GM19395 (cell line): ENCODE measurements at regions not wholly inside any gene's neighbourhood (a gene's known extent, or its start where the extent isn't known, plus 50 kb on each side); places are given as distances from the start of the nearest gene placed in this dataset.

Experiments
- ATAC-seq: cut with Tn5 transposase; IDR thresholded peaks from one replicate; pipeline ENCODE4 v1.9.1; 2021; ENCODE audit warnings: mild to moderate bottlenecking, moderate library complexity; ENCODE audit not compliant: unreplicated experiment

- ATAC-seq: no peak
Measured at GRCh38 chr7:47639495-47640110, 57.7 kb upstream of the TNS3 start.

- no peak for ATAC-seq
Measured at GRCh38 chr7:47638679-47639315, 56.9 kb upstream of the TNS3 start.

GRCh38 chr7:47636433-47637175 is 54.7 kb upstream of the TNS3 start:
- ATAC-seq: no peak

DNA sequence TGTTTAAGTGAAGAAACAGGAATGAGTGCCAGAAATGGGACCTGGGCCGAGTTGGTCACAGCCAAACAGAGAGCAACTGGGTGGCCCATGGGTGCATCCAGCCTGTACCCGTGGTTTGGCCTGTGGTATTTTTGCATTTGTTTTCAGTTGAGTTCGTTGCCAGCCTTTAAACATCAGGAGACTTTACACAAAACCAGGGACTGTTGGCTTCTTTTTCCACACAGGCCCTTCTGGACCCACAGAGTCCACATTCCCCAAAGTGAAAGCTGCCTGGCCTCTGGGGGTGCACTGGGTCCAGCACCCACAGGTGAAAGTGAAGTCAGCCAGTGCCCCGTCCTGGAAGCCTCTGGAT is 54.1 kb upstream of the TNS3 start:
- ATAC-seq: no peak

DNA sequence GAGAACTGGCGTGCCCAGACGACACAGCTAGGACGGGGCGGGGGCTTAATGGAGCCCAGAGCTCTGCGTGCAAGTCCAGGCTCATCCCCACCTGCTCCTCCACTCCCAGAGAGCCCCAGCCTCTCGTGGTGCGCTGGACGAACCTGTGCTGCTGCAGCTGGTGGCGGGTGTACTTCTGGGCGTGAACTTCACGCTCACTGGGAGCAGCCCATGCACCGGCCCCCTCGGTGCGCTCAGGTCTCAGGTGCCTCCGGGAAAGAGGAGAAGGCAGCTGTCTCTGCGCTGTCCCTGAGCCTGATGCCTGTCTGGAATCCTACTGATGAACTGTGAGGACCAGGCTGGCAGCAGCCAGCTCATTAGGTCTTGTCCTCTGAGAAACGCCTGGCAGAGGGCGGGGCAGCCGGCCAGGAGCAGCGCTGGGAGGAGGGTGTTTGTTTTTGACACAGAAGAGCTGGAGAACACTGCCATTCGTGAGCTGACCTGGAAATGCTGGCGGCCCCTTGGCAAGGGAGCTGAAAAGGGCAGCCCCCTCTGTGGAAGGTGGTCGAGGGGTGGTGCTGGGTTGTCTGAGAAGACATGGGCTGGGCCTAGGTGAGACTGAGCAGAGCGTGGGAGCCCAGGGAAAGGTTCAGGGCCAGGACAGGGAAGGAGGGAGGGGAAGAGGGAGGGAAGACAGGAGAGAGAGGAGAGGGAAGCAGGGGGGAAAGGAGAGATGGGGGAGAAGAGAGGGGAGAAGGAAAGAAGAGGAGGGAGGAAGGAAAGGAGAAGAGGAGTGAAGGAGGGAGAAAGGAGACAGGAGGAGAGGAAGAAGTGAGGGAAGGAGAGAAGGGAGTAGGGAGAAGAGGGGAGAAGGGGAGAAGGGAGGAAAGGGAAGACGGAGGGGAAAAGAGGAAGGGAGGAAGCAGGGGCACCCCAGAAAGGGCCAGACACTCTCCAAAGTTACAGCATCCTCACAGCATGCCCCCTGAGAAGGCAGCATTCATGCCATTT is 53.5 kb upstream of the TNS3 start:
- ATAC-seq: no peak

GRCh38 chr7:47634273-47634672 is 52.4 kb upstream of the TNS3 start:
- no peak for ATAC-seq

- no peak for ATAC-seq
Measured at GRCh38 chr7:47633134-47633533, 51.2 kb upstream of the TNS3 start.
